Astrocyte of the spinal cord (primary cell): ENCODE measurements at regions not wholly inside any gene's neighbourhood (a gene's known extent, or its start where the extent isn't known, plus 50 kb on each side); places are given as distances from the start of the nearest gene placed in this dataset.
"Not testable (repeated sequence)": the region's sequence is repeated elsewhere in the genome, so short reads cannot be mapped to it uniquely, and the experiment has no call there.

Experiments
- DNase-seq: peaks from one replicate; pipeline ENCODE4 v3.0.0; 2011; ENCODE audit warnings: low read depth, low spot score
- H3K4me3 ChIP-seq: 2 replicates; pipeline ENCODE4 v1.5.1; 2011; ENCODE audit warnings: low read depth, mild to moderate bottlenecking, low read length, moderate library complexity
- CTCF ChIP-seq: IDR thresholded peaks from 2 replicates; pipeline ENCODE4 v1.5.1; 2012; ENCODE audit warnings: low read depth, mild to moderate bottlenecking, low read length, inconsistent platforms
- in situ Hi-C: cut with HindIII; loops from 2 replicates; pipeline ENCODE4 v1.10.0; 2017; ENCODE audit warnings: low sequenced_read_pairs

GRCh38 chrX:66988331-66988730, 349.5 kb upstream of the EDA2R start:
- in situ Hi-C loops, result no loop called here
- no peak for TF ChIP-seq CTCF
- DNase-seq, result no peak
- H3K4me3 ChIP-seq, result no peak overlapping the region

- no peak for DNase-seq
- in situ Hi-C loops, result no loop called here
- no peak overlapping the region for H3K4me3 ChIP-seq
- TF ChIP-seq CTCF, result no peak
Measured at GRCh38 chrX:66961665-66962064, 322.8 kb upstream of the EDA2R start.

GRCh38 chrX:66931713-66932112, 292.8 kb upstream of the EDA2R start:
- no peak overlapping the region for H3K4me3 ChIP-seq
- TF ChIP-seq CTCF, result no peak
- DNase-seq, result no peak
- in situ Hi-C loops, result no loop called here

GRCh38 chrX:66930516-66930915, 291.6 kb upstream of the EDA2R start:
- H3K4me3 ChIP-seq, DNase-seq, in situ Hi-C loops: not testable (repeated sequence)

GRCh38 chrX:66920296-66920695, 281.4 kb upstream of the EDA2R start:
- in situ Hi-C loops, result no loop called here
- H3K4me3 ChIP-seq, result no peak overlapping the region
- TF ChIP-seq CTCF, result no peak
- DNase-seq, result no peak

- in situ Hi-C loops, result no loop called here
- TF ChIP-seq CTCF, result no peak
- no peak for DNase-seq
- no peak overlapping the region for H3K4me3 ChIP-seq
Measured at GRCh38 chrX:66919280-66919832, 280.5 kb upstream of the EDA2R start.

GRCh38 chrX:66918511-66918910, 279.6 kb upstream of the EDA2R start:
- DNase-seq, result no peak
- no peak overlapping the region for H3K4me3 ChIP-seq
- in situ Hi-C loops, result no loop called here
- no peak for TF ChIP-seq CTCF
